GM23338 (cell line): ENCODE measurements at regions not wholly inside any gene's neighbourhood (a gene's known extent, or its start where the extent isn't known, plus 50 kb on each side); places are given as distances from the start of the nearest gene placed in this dataset.
"Not testable (repeated sequence)": the region's sequence is repeated elsewhere in the genome, so short reads cannot be mapped to it uniquely, and the experiment has no call there.

Source experiments
- ATAC-seq: fragments of 200-7000 bp; cut with Tn5 transposase; 3 replicates; pipeline ENCODE4 v1.9.1; 2020
- DNase-seq: peaks from one replicate; pipeline ENCODE4 v3.0.0-alpha.2; 2015; ENCODE audit warnings: low spot score
- H2AFZ ChIP-seq: fragments of 200-600 bp; sonication (generic); 2 replicates; pipeline ENCODE4 v1.8.0; 2016; ENCODE audit warnings: antibody characterized with exemption, mild to moderate bottlenecking, moderate library complexity
- H3F3A ChIP-seq: fragments of 200-600 bp; sonication (generic); replicated peaks from 2 replicates; pipeline ENCODE4 v1.8.0; 2017; ENCODE audit warnings: antibody characterized with exemption, mixed run types, low read depth
- H3K27ac ChIP-seq: fragments of 200-600 bp; sonication (generic); 2 replicates; pipeline ENCODE4 v1.6.1; 2016; ENCODE audit warnings: low read depth
- H3K27me3 ChIP-seq: fragments of 200-600 bp; sonication (generic); 2 replicates; pipeline ENCODE4 v1.8.0; 2016; ENCODE audit warnings: mild to moderate bottlenecking, mixed run types, moderate library complexity; ENCODE audit not compliant: insufficient read depth
- H3K36me3 ChIP-seq: fragments of 200-600 bp; sonication (generic); 2 replicates; pipeline ENCODE4 v1.8.0; 2016; ENCODE audit warnings: mild to moderate bottlenecking; ENCODE audit not compliant: insufficient read depth
- H3K4me1 ChIP-seq: fragments of 200-600 bp; sonication (generic); 2 replicates; pipeline ENCODE4 v1.8.0; 2016; ENCODE audit warnings: mild to moderate bottlenecking, moderate library complexity; ENCODE audit not compliant: insufficient read depth
- H3K4me2 ChIP-seq: fragments of 200-600 bp; sonication (generic); 2 replicates; pipeline ENCODE4 v1.7.1; 2017; ENCODE audit warnings: mixed run types
- H3K4me3 ChIP-seq: fragments of 200-600 bp; sonication (generic); 2 replicates; pipeline ENCODE4 v1.6.1; 2016; ENCODE audit warnings: mixed run types
- H3K79me2 ChIP-seq: fragments of 200-600 bp; sonication (generic); replicated peaks from 2 replicates; pipeline ENCODE4 v1.8.0; 2017; ENCODE audit warnings: mild to moderate bottlenecking; ENCODE audit not compliant: insufficient read depth
- H3K9me2 ChIP-seq: fragments of 200-600 bp; sonication (generic); 2 replicates; pipeline ENCODE4 v1.8.0; 2017; ENCODE audit not compliant: insufficient read depth
- H4K20me1 ChIP-seq: fragments of 200-600 bp; sonication (generic); replicated peaks from 2 replicates; pipeline ENCODE4 v1.8.0; 2017; ENCODE audit warnings: mild to moderate bottlenecking; ENCODE audit not compliant: insufficient read depth
- H3K27ac Mint-ChIP-seq: 2 replicates; pipeline ENCODE4 v1.8.0; 2020; ENCODE audit warnings: inconsistent platforms, mild to moderate bottlenecking, moderate library complexity, mixed read lengths
- H3K27me3 Mint-ChIP-seq: 3 replicates; pipeline ENCODE4 v1.8.0; 2022; ENCODE audit warnings: low read depth, mild to moderate bottlenecking, moderate library complexity, mixed read lengths, inconsistent platforms; ENCODE audit not compliant: insufficient read depth, poor library complexity
- H3K36me3 Mint-ChIP-seq: 3 replicates; pipeline ENCODE4 v1.8.0; 2021; ENCODE audit warnings: low read depth, mild to moderate bottlenecking, inconsistent platforms, moderate library complexity, mixed read lengths
- H3K4me1 Mint-ChIP-seq: 3 replicates; pipeline ENCODE4 v1.8.0; 2020; ENCODE audit warnings: mild to moderate bottlenecking, inconsistent platforms, mixed read lengths
- H3K4me3 Mint-ChIP-seq: 3 replicates; pipeline ENCODE4 v1.8.0; 2021; ENCODE audit warnings: moderate library complexity, mild to moderate bottlenecking, inconsistent platforms, mixed read lengths
- H3K9me3 Mint-ChIP-seq: 3 replicates; pipeline ENCODE4 v1.8.0; 2020; ENCODE audit warnings: moderate library complexity, mild to moderate bottlenecking, inconsistent platforms, mixed read lengths
- CREB1 ChIP-seq: fragments of 250-450 bp; sonication (Bioruptor Pico); IDR thresholded peaks from 2 replicates; pipeline ENCODE4 v1.5.0; 2020; ENCODE audit warnings: low read depth, mild to moderate bottlenecking, moderate library complexity
- EZH2 ChIP-seq: fragments of 200-600 bp; sonication (generic); IDR thresholded peaks from one replicate; pipeline ENCODE4 v1.8.0; 2017; ENCODE audit warnings: antibody characterized with exemption, mild to moderate bottlenecking, low read depth; ENCODE audit not compliant: unreplicated experiment
- EZH2phosphoT487 ChIP-seq: fragments of 200-600 bp; sonication (generic); IDR thresholded peaks from one replicate; pipeline ENCODE4 v1.8.1; 2018; ENCODE audit warnings: antibody characterized with exemption; ENCODE audit not compliant: unreplicated experiment
- JUNB ChIP-seq: IDR thresholded peaks from one replicate; pipeline ENCODE4 v1.6.1; 2016; ENCODE audit warnings: antibody characterized with exemption; ENCODE audit not compliant: unreplicated experiment
- NANOG ChIP-seq: IDR thresholded peaks from 2 replicates; pipeline ENCODE4 v1.6.1; 2016; ENCODE audit warnings: antibody characterized with exemption, borderline replicate concordance
- POLR2AphosphoS5 ChIP-seq: IDR thresholded peaks from 2 replicates; pipeline ENCODE4 v1.6.1; 2016; ENCODE audit warnings: antibody characterized with exemption, low read depth
- STAT1 ChIP-seq: IDR thresholded peaks from one replicate; pipeline ENCODE4 v1.6.1; 2016; ENCODE audit warnings: antibody characterized with exemption; ENCODE audit not compliant: unreplicated experiment
- ZNF114 ChIP-seq: fragments of 250-450 bp; sonication (Bioruptor Pico); IDR thresholded peaks from 2 replicates; pipeline ENCODE4 v1.5.0; 2020; ENCODE audit warnings: mild to moderate bottlenecking, moderate library complexity
- ZNF331 ChIP-seq: fragments of 250-450 bp; sonication (Bioruptor Pico); IDR thresholded peaks from 2 replicates; pipeline ENCODE4 v1.5.0; 2020; ENCODE audit warnings: low read depth, mild to moderate bottlenecking, moderate library complexity
- TF ChIP-seq, protein P1 (sequence below): IDR thresholded peaks from 2 replicates; pipeline ENCODE4 v1.6.1; 2016; ENCODE audit warnings: antibody characterized with exemption

DNA sequence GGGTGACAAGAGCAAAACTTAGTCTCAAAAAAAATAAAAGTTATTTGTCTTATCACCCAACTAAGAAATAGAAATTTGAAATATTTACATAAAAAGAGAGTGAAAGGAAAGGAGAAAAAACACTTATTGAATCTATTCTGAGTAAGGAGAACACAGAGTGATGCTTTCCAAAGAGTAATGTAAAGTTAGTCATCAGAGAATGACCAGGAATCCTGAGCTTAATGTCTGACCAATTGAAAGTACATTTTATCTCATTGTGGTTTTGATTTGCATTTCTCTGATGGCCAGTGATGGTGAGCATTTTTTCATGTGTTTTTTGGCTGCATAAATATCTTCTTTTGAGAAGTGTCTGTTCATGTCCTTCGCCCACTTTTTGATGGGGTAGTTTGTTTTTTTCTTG lies 300.2 kb upstream of the TNC start:
- not testable (repeated sequence) for ATAC-seq, H3K4me3 Mint-ChIP-seq, H2AFZ ChIP-seq, H3K27me3 ChIP-seq, H3K4me2 ChIP-seq, H3K79me2 ChIP-seq, H3K4me1 ChIP-seq, H3K36me3 ChIP-seq, H4K20me1 ChIP-seq, H3K9me2 ChIP-seq, H3K4me1 Mint-ChIP-seq, H3K27ac Mint-ChIP-seq, DNase-seq, H3K27ac ChIP-seq, H3F3A ChIP-seq, H3K4me3 ChIP-seq, H3K27me3 Mint-ChIP-seq
- H3K36me3 Mint-ChIP-seq: peaks cover 23% of the 10 kb centered on the region
- peaks cover 28% of the 10 kb centered on the region for H3K9me3 Mint-ChIP-seq

DNA sequence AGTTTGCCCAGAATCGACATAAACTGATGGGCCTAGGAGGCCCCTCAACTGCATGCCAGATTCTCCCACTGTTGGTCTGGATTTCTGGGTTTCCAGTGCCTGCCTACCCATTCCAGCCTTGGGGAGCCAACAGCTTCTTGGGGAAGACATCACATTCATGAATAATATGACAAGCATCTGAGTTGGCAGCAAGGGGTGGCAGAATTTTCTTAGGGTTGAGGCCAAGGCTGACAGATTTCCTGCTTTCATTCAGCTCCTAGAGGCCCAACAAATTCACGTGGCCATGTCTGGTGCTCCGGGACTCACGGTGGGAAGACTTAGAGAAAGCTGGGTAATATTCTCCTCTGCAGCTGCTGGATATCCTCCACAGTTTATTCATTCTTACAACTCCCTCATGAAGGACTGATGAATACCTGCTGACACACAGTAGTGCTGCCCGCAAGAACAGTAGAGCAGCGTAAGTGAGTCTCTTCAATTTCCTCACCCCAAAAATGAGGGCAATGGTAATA lies 305.0 kb upstream of the TNC start:
- Mint-ChIP-seq H3K4me1 (no peaks in the 10 kb centered on the region), H3K36me3 (peaks cover 53% of the 10 kb centered on the region), H3K4me3 (no peak overlapping the region), H3K27ac (no peak overlapping the region), H3K27me3 (no peaks in the 10 kb centered on the region), H3K9me3 (peaks cover 49% of the 10 kb centered on the region)
- H3K4me3 ChIP-seq: no peak overlapping the region
- H3K36me3 ChIP-seq: peaks cover 12% of the 10 kb centered on the region; the same call in 1 of the 2 replicates
- no peaks in the 10 kb centered on the region; the same call in 1 of the 2 replicates for H3K79me2 ChIP-seq
- H3K27ac ChIP-seq: no peak overlapping the region
- no peaks in the 10 kb centered on the region for H3K4me1 ChIP-seq
- H3K4me2 ChIP-seq: no peak overlapping the region
- TF ChIP-seq EZH2phosphoT487 (no peak), ZNF114 (CRISPR knock-in tag) (no peak), EZH2 (no peak), NANOG (no peak), JUNB (no peak), STAT1 (no peak), ZNF331 (CRISPR knock-in tag) (no peak), POLR2AphosphoS5 (no peak)
- TF ChIP-seq, protein P1, sequence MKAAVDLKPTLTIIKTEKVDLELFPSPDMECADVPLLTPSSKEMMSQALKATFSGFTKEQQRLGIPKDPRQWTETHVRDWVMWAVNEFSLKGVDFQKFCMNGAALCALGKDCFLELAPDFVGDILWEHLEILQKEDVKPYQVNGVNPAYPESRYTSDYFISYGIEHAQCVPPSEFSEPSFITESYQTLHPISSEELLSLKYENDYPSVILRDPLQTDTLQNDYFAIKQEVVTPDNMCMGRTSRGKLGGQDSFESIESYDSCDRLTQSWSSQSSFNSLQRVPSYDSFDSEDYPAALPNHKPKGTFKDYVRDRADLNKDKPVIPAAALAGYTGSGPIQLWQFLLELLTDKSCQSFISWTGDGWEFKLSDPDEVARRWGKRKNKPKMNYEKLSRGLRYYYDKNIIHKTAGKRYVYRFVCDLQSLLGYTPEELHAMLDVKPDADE: no peak
- no peaks in the 10 kb centered on the region for H3F3A ChIP-seq
- H3K9me2 ChIP-seq: 0 out of 2 replicates have a peak, but pooled peaks cover 4% of the 10 kb centered on the region
- H2AFZ ChIP-seq: no peak overlapping the region
- no peaks in the 10 kb centered on the region for H3K27me3 ChIP-seq
- DNase-seq: no peak
- no peaks in the 10 kb centered on the region for H4K20me1 ChIP-seq
- ATAC-seq: no peak

DNA sequence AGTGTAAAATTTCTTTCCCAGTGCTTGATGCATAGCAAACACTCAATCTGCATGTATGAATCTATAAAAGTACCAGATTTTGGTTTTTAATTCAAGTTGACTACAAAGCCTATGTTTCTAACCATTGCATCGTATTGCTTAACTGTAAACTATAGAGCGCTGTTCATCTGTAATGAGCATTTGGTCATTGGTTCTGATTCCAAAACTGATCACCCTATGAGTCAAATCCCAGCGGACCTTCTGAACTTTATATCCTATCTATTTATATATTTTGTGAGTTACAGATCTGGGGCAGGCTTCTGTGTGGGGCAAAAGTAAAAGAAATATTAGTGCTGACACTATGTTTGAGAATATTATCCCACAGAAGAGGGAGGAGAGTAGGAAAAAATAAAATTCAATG lies 305.7 kb upstream of the TNC start:
- peaks cover 48% of the 10 kb centered on the region for H3K36me3 Mint-ChIP-seq
- Histone ChIP-seq H3K36me3 (peaks cover 12% of the 10 kb centered on the region; the same call in 1 of the 2 replicates), H3K9me2 (0 out of 2 replicates have a peak, but pooled peaks cover 4% of the 10 kb centered on the region), H3K4me2 (no peak overlapping the region), H4K20me1 (no peaks in the 10 kb centered on the region), H3K27ac (no peak overlapping the region), H3K27me3 (no peaks in the 10 kb centered on the region), H3K4me3 (no peak overlapping the region), H2AFZ (no peak overlapping the region), H3K79me2 (no peaks in the 10 kb centered on the region; the same call in 1 of the 2 replicates), H3K4me1 (no peaks in the 10 kb centered on the region), H3F3A (no peaks in the 10 kb centered on the region)
- ATAC-seq (no peak), DNase-seq (no peak)
- no peak for TF ChIP-seq POLR2AphosphoS5
- TF ChIP-seq ZNF331 (CRISPR knock-in tag): no peak
- no peak for TF ChIP-seq STAT1
- no peak for TF ChIP-seq CREB1
- peaks cover 46% of the 10 kb centered on the region for H3K9me3 Mint-ChIP-seq
- no peak overlapping the region for H3K4me3 Mint-ChIP-seq
- H3K27me3 Mint-ChIP-seq: no peaks in the 10 kb centered on the region
- H3K4me1 Mint-ChIP-seq: no peaks in the 10 kb centered on the region
- H3K27ac Mint-ChIP-seq: no peak overlapping the region
